Muscle of arm (tissue), 1 donor: ENCODE measurements at regions not wholly inside any gene's neighbourhood (a gene's known extent, or its start where the extent isn't known, plus 50 kb on each side); places are given as distances from the start of the nearest gene placed in this dataset.
"Not testable (repeated sequence)": the region's sequence is repeated elsewhere in the genome, so short reads cannot be mapped to it uniquely, and the experiment has no call there.

Experiments used
- DNase-seq: peaks from one replicate; pipeline ENCODE4 v3.0.0-alpha.2; 2013

- DNase-seq = no peak
These were observed 232.8 kb upstream of the MCHR2 start for GRCh38 chr6:100226811-100227210.

DNA sequence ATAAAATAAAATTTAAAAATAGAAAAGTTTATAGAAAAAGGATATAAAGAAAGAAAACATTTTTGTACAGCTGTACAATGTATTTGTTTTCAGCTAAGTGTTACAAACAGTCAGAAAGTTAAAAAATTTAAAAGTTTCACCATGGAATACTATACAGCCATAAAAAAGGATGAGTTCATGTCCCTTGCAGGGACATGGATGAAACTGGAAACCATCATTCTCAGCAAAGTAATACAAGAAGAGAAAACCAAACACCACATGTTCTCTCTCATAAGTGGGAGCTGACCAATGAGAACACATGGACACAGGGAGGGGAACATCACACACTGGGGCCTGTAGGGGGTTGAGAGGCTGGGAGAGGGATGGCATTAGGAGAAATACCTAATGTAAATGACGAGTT is 229.9 kb upstream of the MCHR2 start:
- DNase-seq = not testable (repeated sequence)

DNA sequence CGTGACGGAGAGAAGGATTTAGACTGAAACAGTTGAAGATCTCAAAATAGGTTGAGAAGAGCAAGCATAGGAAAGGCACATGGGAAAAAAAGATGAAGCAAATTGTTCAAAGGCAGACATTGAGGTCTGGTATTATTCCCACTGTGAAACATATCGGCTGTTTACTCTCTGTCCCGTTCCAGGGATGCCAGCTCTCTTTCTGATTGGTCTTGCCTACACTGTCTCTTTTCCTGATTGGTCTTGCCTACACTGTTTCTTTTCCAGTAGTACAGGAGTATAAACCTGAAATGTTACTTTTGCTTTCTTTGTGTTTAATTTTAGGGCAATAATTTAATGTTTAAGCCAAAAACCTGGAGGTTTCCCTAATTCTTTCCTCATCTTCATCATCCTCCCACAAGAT is 226.5 kb upstream of the MCHR2 start:
- no peak for DNase-seq

- no peak for DNase-seq
These were observed 223.4 kb upstream of the MCHR2 start for GRCh38 chr6:100217225-100218012.

GRCh38 chr6:100216760-100217159 is 222.7 kb upstream of the MCHR2 start:
- no peak for DNase-seq

- no peak for DNase-seq
These were observed 218.1 kb upstream of the MCHR2 start for GRCh38 chr6:100212131-100212530.

GRCh38 chr6:100210137-100211117 is 216.4 kb upstream of the MCHR2 start:
- DNase-seq = no peak

- no peak for DNase-seq
These were observed 215.5 kb upstream of the MCHR2 start for GRCh38 chr6:100209323-100210136.

GRCh38 chr6:100203400-100203799 is 209.4 kb upstream of the MCHR2 start:
- no peak for DNase-seq

DNA sequence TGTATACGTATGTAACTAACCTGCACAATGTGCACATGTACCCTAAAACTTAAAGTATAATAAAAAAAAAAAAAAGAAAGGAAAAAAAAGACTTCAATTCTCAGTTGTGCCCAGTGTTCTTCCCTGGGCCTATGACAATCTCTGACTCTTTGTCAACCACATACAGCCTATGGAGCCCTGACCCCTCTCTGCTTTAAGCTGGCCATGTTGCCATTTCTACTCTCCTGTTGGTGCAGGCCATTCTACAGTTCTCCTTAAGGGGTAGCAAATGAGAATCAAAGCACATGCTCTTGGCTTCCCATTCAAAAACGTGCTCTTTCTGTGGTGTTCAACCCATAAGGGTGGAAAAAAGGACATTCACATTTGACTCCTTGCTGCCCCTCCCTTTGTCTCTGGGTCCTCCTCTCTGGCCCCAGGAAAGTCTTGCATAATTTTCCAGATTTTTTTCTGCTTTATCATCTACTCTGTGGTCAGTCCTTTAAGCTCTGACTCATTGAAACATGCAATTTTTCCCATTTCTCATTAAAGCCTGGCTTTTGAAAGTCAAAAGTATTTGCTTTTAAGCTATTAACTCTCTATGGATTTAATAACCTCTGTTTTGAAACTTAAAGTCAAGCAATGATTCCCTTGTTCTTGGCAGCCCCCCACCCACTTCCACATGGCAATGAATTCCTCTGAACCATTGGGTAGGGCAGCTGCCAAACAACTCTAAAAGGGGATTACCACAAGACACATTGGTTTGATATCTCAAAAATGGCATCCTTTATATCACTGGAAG is 208.6 kb upstream of the MCHR2 start:
- DNase-seq = no peak

GRCh38 chr6:100196214-100196982 is 202.4 kb upstream of the MCHR2 start:
- not testable (repeated sequence) for DNase-seq

- not testable (repeated sequence) for DNase-seq
These were observed 201.2 kb upstream of the MCHR2 start for GRCh38 chr6:100195244-100195643.

- DNase-seq = no peak
These were observed 200.5 kb upstream of the MCHR2 start for GRCh38 chr6:100194535-100194934.

GRCh38 chr6:100188754-100189153 is 194.7 kb upstream of the MCHR2 start:
- no peak for DNase-seq

GRCh38 chr6:100186552-100186951 is 192.5 kb upstream of the MCHR2 start:
- no peak for DNase-seq

DNA sequence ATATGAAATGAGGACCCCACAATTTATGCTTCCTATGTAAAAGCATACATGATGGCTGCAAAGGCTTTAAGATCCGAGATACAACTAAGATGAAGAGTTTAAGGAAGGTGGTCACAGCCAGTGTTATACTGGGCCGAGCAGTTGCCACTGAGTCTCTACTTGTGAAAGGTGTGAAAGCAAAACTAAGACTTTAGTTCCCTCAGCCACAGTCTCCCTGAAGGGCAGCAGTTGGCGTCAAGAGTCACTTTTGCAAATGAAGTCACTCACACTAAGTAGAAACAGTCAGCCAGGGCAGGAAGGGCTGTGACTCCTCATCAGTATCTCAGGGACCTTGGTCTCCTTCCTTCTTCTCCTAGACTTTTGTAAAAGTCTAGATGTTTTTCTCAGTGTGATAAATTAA is 191.6 kb upstream of the MCHR2 start:
- no peak for DNase-seq

- no peak for DNase-seq
These were observed 190.4 kb upstream of the MCHR2 start for GRCh38 chr6:100184473-100184872.

GRCh38 chr6:100182313-100182712 is 188.3 kb upstream of the MCHR2 start:
- no peak for DNase-seq

GRCh38 chr6:100181309-100181708 is 187.3 kb upstream of the MCHR2 start:
- no peak for DNase-seq

DNA sequence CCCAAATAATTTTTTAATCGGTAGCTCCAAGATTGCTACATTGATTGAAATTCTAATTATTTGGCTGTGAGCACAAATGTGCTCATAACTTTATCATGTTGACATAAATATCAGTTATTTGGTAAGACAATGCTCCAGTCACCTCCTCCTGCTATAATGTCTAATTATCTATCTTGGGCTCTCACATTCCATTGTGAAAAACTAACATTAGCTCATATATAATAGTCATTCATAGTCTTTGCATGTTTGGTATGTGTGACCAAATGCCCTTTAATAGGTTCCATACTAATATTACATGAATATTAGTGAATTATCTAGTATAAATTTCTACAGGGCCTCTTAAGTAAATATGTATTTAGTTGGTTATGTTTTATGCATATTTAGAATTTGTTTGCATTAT is 185.6 kb upstream of the MCHR2 start:
- DNase-seq = no peak
